Ovary (tissue), 7 donors: ENCODE measurements at regions not wholly inside any gene's neighbourhood (a gene's known extent, or its start where the extent isn't known, plus 50 kb on each side); places are given as distances from the start of the nearest gene placed in this dataset.

Experiments
- DNase-seq, 5 donors: peaks; one replicate each; pipeline ENCODE4 v3.0.0-alpha.2; 2019 to 2020
- H3K27ac ChIP-seq, 2 donors: fragments of 200-600 bp; one replicate each; pipeline versions ENCODE4 v1.5.1 to v1.8.0; 2019 to 2022
- H3K27me3 ChIP-seq: fragments of 200-600 bp; one replicate; pipeline ENCODE4 v1.8.0; 2022
- H3K36me3 ChIP-seq: fragments of 200-600 bp; sonication (generic); one replicate; pipeline ENCODE4 v1.5.1; 2019
- H3K4me1 ChIP-seq: one replicate; pipeline ENCODE4 v1.8.1; 2013; ENCODE audit warnings: mild to moderate bottlenecking, moderate library complexity; ENCODE audit not compliant: insufficient read depth
- H3K4me3 ChIP-seq: fragments of 200-600 bp; sonication (generic); one replicate; pipeline ENCODE4 v1.5.1; 2017
- H3K9me3 ChIP-seq, 2 donors: fragments of 200-600 bp in 1 of 2; sonication (generic) in 1 of 2; one replicate each; pipeline versions ENCODE4 v1.5.1 to v1.8.1; 2013 to 2019; ENCODE audit warnings: mild to moderate bottlenecking in 1 of 2, moderate library complexity in 1 of 2
- CTCF ChIP-seq, 3 donors: fragments of 450-650 bp in 2 of 3; fragments of 200-600 bp in 1 of 3; IDR thresholded peaks; one replicate each; pipeline versions ENCODE4 v1.5.1 to v1.8.0; 2016 to 2022; ENCODE audit warnings: antibody characterized with exemption in 3 of 3, mild to moderate bottlenecking in 1 of 3
- EP300 ChIP-seq: sonication (generic); formaldehyde crosslinking; IDR thresholded peaks from one replicate; pipeline ENCODE4 v1.6.1; 2017; ENCODE audit warnings: antibody characterized with exemption
- POLR2A ChIP-seq: fragments of 450-650 bp; IDR thresholded peaks from one replicate; pipeline ENCODE4 v1.6.1; 2017; ENCODE audit warnings: antibody characterized with exemption, mild to moderate bottlenecking, moderate library complexity
- WGBS, 3 donors: extraction: QIAGEN DNeasy Blood & Tissue Kit in 1 of 3; methylation state at CpG; one replicate each; pipeline versions ENCODE4 v1.1.5 to v1.1.7; 2013 to 2017; 5-methylcytosine and 5-hydroxymethylcytosine counted together
- intact Hi-C, 4 donors: fragments of 100-400 bp; cut with DNase I; formaldehyde crosslinking; loops; one replicate each; pipeline versions ENCODE4 v1.11.0 to v1.15.1; 2022 to 2023
- donor health status: DM: no; HTN: no; CAD: no; lungs with moderate emphysema.
- donor health status: DM: no; HTN: no; CAD: no.
- donor health status: Bipolar disorder and iron deficiency.
- donor health status: DM: no; HTN: no; CAD: no.
- donor health status: DM: yes; HTN: yes; CAD: no.

- Histone ChIP-seq H3K36me3 (no peaks in the 10 kb centered on the region), H3K4me3 (no peak overlapping the region), H3K27me3 (no peaks in the 10 kb centered on the region), H3K27ac (no peak overlapping the region), H3K4me1 (no peaks in the 10 kb centered on the region), H3K9me3 (no peaks in the 10 kb centered on the region)
- intact Hi-C loops = no loop called here
- no peak for DNase-seq
- TF ChIP-seq EP300 = no peak
- no peak for TF ChIP-seq CTCF (IDR thresholded peaks at IDR 0.05)
- no peak for TF ChIP-seq POLR2A
- 75 to 85% (median 84%) methylated on average over 4 of the region's 4 CpGs for WGBS, 3 donors
Observed at GRCh38 chr10:112886463-112886862, 63.6 kb upstream of the TCF7L2 start.

- Histone ChIP-seq H3K9me3 (no peaks in the 10 kb centered on the region), H3K36me3 (no peaks in the 10 kb centered on the region), H3K27ac (no peak overlapping the region), H3K27me3 (no peaks in the 10 kb centered on the region), H3K4me1 (no peaks in the 10 kb centered on the region), H3K4me3 (no peak overlapping the region)
- WGBS, 3 donors = 77 to 82% (median 77%) methylated on average over 3 of the region's 3 CpGs
- no peak for DNase-seq
- intact Hi-C loops = no loop called here
- TF ChIP-seq CTCF (IDR thresholded peaks at IDR 0.05) (no peak), EP300 (no peak), POLR2A (no peak)
Observed at GRCh38 chr10:112887968-112888367, 62.1 kb upstream of the TCF7L2 start.

- no peaks in the 10 kb centered on the region for H3K36me3 ChIP-seq
- intact Hi-C loops = no loop called here
- no peak for DNase-seq
- WGBS, 3 donors = 94 to 97% (median 96%) methylated on average over 4 of the region's 4 CpGs
- TF ChIP-seq POLR2A (no peak), EP300 (no peak)
- H3K9me3 ChIP-seq = no peaks in the 10 kb centered on the region
- H3K4me1 ChIP-seq = no peaks in the 10 kb centered on the region
- no peak overlapping the region for H3K4me3 ChIP-seq
- no peak overlapping the region for H3K27ac ChIP-seq
- no peaks in the 10 kb centered on the region for H3K27me3 ChIP-seq
Observed at GRCh38 chr10:112895292-112895691, 54.8 kb upstream of the TCF7L2 start.

- Histone ChIP-seq H3K27ac (no peak overlapping the region), H3K4me1 (no peaks in the 10 kb centered on the region), H3K9me3 (no peaks in the 10 kb centered on the region), H3K4me3 (no peak overlapping the region), H3K27me3 (no peaks in the 10 kb centered on the region), H3K36me3 (no peaks in the 10 kb centered on the region)
- WGBS, 3 donors = 94 to 95% (median 94%) methylated on average over 3 of the region's 3 CpGs
- DNase-seq = no peak
- intact Hi-C loops = no loop called here
- TF ChIP-seq POLR2A (no peak), CTCF (IDR thresholded peaks at IDR 0.05) (no peak), EP300 (no peak)
Observed at GRCh38 chr10:112896273-112896672, 53.8 kb upstream of the TCF7L2 start.

GRCh38 chr10:112896722-112897121, 53.3 kb upstream of the TCF7L2 start:
- H3K27me3 ChIP-seq = no peaks in the 10 kb centered on the region
- 58 to 62% (median 61%) methylated on average over 5 of the region's 5 CpGs for WGBS, 3 donors
- intact Hi-C loops = no loop called here
- no peak overlapping the region for H3K4me3 ChIP-seq
- no peaks in the 10 kb centered on the region for H3K4me1 ChIP-seq
- TF ChIP-seq POLR2A (no peak), CTCF (IDR thresholded peaks at IDR 0.05) (no peak), EP300 (no peak)
- H3K36me3 ChIP-seq = no peaks in the 10 kb centered on the region
- no peaks in the 10 kb centered on the region for H3K9me3 ChIP-seq
- H3K27ac ChIP-seq = no peak overlapping the region
- no peak for DNase-seq
